GM21515 (cell line): ENCODE measurements at regions not wholly inside any gene's neighbourhood (a gene's known extent, or its start where the extent isn't known, plus 50 kb on each side); places are given as distances from the start of the nearest gene placed in this dataset.

Source experiments
- ATAC-seq: cut with Tn5 transposase; IDR thresholded peaks from one replicate; pipeline ENCODE4 v1.9.1; 2021; ENCODE audit not compliant: unreplicated experiment

DNA sequence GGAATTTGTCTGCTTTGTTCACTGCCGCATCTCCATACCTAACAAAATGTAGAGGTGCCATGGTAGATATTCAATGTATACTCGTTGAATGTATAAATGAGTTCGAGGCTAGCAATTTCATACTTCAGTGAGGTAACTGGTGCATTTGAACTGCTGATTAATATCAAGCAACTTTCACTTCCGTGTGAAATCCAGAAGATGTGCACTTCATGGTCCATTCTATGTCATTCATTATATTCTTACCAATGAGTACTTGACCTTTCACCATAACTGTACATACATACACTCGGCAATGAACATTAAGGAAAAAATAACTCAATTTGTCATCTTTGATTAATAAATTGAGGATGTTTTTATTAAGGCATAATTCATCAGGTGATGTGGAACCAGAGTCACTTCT is 598.5 kb downstream of the ZNF385D start:
- ATAC-seq: no peak

DNA sequence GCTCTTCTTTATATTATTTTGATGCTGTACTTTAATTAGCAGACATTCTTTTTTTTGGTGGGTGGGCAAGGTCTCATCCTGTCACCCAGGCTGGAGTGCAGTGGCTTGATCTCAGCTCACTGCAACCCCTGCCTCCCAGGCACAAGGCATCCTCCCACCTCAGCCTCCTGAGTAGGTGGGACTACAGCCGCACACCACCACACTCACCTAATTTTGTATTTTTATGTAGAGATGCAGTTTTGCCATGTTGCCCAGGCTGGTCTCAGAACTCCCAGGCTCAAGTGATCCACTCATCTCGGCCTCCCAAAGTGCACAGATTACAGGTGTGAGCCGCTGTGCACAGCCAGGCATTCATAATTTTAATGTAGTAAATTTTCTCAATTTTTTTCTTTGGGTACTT is 608.1 kb downstream of the ZNF385D start:
- no peak for ATAC-seq

DNA sequence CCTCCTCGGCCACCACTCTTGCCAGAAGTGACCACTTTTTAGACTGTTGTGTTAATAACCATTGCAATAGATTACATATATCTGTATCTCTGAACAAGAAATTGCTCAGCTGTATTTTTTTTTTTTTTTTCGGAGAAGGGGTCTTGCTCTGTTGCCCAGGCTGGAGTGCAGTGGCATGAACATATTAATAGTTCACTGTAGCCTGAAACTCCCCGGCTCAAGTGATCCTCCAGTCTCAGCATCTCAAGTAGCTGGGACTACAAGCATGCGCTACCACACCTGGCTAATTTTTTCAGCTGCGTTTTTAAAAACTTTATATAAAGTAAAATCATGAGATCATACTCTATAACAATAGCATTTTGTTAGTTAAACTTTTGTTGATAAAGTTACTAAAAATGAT is 609.0 kb downstream of the ZNF385D start:
- ATAC-seq: no peak

DNA sequence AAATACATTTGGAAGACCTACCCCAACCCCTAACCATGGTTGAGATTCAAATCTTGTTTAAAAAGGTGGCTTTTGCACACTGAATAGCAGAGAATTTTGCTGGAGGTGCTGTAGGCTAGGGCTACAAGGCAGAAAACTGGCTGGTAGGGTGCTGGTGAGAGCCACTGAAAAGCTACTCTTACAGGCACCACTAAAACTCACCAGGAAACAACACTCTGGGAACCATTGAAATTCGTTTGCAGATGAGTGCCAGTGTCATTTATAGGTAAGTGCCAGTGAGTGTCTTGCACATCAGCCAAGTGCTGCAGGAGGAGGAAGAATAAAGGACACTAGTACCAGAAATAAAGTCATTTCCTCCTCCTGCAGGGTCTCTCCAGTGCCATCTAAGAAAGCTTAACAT is 610.2 kb downstream of the ZNF385D start:
- no peak for ATAC-seq

DNA sequence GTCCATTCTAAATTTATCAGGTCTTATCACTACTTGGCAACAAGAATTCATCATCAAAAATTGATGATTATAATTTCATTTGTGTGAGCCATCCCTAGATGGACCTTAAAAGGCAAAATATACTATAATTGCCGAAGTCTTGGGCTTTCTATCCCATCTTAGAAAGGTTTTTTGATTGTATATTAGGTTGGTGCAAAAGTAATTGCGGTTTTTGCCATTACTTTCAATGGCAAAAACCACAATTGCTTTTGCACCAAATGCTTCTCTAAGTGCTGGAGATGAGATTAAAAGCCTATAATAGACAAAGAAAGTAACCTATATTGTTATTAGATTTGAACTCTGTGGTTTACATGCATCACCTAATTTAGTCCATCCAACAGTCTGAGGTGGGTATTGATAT is 612.9 kb downstream of the ZNF385D start:
- no peak for ATAC-seq

DNA sequence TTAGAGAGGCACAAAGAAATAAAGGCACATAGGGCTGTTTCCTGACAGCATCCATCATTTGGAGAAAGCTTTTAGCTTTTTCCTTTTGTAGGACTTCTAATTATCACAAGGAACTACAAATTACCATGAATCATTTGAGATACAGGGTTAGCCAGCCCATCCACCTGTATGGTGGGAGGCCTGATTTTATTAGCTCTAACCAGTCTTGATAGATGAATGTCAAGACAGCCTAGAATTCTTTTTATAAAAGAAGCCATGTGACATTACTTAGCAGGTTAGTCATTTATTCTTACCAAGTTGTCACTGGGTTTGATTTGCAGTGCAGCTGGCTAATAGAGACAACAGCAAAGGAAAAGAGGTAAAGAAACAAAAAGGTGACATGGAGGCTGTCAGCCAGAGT is 618.1 kb downstream of the ZNF385D start:
- ATAC-seq: no peak

DNA sequence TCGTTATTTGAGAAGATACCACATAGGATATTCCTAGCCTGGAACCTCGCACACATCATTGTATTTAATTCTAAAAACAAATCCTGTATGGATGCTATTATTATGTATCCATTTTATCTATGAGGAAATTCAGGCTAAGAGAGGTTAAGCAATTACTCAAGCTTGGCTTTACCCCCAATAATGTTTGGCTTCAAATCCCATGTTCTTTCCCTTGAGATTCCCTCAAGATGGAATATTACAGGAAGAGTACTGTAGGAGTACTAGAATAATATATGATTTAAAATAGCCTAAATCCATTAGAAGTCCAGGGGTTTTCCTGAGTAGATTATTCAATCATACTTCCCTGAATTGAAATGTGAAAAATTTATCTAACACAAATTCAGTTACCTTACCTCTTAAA is 630.2 kb downstream of the ZNF385D start:
- no peak for ATAC-seq

DNA sequence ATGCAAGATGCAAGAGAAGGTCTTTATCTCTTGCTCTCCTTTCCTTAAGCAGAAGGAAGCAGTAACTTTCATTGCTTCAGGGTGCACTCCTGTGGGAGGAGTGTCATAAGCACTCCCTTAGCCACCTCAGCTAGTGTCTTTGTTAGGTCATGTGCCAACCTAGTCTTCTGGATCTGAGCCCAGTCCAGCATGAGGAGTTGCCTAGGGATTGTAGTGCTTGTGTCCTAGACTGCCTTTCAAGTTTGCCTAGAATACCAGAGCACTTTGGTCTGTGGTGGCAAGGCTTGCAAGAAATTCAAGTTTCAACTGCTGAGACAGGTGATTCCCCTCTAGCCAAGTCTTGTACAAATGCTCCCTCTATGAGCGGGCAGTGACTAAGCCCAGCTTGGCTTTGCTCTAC is 633.6 kb downstream of the ZNF385D start:
- ATAC-seq: no peak

DNA sequence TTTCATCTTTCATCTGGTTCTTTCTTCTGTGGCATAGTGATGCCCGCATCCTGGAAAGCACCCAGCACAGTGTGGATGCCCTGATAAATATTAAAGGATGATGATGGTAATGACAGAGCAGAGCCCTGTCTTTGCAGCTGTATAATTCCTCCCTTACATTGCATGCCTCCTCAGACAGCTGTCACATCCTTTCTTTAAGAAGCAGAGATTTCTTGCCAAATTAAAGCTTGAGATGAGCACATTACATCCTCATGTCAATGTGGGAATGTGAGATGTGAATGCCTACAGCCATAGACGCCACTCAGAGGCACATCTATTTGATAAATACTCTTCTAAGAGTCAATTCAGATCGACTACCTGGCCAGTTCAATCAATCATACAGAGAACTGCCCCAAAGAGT is 642.0 kb downstream of the ZNF385D start:
- no peak for ATAC-seq

DNA sequence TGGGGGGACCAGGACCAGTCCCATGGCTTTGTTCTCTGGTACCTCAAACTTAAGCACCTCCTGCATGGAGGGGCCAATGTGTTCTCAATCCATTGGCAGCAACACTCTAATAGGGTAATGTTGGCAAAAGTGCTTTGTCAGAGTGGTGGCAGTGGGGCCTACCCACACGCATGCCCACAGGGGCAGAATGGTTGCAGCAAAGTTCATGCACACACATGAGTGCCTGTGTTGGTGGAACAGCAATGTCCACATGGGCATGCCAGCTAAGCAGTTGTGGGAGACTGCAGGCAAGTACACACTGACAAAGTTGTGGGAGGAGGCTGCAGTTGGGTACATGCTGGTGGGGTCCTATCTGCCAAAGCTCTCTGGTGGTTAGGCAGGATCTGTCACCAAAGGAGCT is 645.2 kb downstream of the ZNF385D start:
- ATAC-seq: no peak

DNA sequence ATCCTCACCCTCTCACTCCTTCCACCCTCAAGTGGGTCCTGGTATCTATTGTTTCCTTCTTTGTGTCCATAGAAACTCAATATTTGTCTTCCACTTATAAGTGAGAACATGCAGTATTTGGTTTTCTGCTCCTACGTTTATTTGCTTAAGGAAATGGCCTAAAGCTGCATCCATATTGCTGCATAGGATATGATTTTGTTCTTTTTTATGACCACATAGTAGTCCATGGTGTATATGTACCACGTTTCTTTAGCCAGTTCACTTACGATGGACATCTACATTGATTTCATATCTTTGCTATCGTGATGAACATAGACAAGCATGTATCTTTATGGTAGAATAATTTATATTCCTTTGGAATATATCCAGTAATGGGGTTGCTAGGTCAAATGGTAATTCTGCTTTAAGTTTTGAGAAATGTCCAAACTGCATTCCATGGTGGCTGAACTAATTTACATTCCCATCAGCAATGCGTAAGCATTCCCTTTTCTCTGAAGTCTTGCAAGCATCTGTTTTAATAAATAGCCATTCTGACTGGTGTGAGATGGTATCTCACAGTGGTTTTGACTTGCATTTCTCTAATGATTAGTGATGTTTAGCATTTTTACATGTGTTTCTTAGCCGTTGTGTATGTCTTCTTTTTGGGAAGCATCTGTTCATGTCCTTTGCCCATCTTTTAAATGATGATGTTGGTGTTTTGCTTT is 650.2 kb downstream of the ZNF385D start:
- no peak for ATAC-seq

DNA sequence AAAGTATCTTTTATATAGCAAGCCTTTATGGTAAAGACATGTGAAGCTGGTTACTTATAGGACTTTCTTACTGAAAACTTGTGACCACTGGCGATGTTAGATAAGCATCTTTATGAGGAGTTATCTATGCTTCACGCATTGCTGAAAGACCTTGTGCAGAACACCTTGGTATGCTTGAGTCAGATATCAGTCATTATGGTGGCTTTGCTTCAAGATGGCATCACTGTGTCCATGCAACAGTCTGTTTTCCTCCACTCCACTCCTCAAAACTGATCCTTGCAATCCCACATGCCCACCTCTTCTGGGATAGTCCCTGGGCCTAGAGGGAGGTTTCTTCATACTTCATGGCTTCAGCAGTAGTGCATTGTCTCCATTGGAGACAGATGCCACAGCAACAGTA is 656.3 kb downstream of the ZNF385D start:
- ATAC-seq: no peak

DNA sequence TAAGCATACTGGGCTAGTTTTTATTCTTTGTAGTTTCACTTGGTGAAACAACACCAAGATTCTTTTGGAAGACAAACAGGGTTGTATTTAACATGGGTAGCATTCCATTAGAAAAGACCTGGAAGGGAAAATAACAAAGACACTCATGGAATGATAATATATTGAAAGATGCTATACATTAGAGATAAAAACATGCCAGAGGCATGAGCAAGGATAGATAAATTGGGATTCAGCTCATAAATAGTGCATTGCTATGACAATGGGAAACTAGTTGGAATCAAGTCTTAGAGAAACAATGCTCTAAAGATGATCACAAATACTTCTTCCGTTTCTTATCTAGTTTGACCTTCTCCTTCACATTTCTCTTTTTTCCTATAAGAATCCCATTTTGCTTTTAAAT is 677.4 kb downstream of the ZNF385D start:
- ATAC-seq: no peak

DNA sequence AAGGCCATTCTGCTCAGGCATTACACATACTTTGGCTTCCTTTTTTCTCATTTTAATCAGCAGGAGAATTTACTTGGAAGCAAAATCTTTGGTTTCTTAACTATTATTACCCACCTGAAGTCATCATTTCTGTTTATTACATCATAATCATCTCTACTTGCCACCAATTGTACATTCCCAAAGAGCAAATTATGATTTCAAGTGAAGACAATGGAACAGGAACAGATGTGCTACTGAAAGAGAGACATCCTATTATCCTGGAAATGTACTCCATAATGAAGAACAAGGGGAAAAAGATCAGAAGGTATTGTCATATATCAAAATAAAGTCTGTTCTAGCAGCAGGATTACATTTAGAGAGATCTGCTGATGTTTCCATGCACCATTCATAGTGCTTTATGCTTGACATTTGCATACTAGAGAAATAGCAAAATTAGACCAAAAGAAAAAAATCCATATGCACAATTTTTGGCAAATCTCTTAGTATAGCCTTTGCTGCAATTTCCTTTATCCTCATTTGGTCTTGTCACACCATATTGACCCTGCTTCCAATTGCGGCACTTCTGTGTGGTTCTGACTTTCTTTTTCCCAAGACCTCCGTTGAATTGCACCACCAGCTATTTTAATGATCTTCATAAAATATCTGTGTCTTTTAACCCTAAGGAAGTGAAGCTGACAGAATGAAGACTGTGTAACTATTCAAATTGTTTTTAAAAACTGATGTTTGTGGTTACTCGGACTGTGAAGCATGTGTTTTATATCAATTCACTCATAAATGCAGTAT is 683.8 kb downstream of the ZNF385D start:
- ATAC-seq: no peak

DNA sequence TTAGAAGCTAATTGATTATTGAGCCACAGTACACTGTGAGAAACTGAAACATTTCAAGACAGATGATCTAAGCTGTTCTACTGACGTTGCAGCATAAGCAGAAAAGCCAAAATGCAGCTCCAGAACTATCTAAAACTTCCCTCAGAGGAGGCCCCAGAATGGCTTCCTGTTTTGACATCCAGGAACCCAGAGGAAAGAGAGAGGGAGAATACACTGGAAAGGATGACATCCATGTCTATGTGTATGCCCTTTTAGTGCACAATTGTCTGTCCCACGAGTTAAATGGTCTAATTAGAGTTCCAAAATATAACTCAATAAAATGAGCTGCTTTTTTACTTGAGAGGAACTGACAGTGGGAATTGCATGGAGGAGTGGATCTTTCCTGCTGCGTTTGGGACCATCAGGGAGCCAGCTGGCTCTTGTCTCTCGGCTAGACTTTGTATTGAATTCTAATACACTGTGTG is 688.1 kb downstream of the ZNF385D start:
- ATAC-seq: no peak

DNA sequence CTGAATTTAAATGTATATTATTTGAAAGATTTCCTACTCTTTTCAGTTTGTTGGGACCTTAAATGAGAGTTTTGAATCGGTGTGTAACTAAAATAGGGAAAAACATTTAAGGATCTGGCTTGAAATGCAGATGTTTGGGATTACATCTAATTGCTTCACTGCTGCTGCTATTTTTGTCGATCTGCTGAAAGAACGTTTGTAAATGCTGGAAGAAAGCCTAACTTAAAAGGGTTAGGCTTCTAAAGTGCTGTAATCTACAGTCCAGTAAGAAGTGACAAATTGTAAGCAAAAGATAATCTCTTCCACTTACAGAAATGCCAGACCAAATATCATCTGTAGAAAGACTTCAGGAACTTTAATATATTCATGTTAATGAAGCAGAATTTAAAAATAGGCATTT is 691.6 kb downstream of the ZNF385D start:
- ATAC-seq: no peak

DNA sequence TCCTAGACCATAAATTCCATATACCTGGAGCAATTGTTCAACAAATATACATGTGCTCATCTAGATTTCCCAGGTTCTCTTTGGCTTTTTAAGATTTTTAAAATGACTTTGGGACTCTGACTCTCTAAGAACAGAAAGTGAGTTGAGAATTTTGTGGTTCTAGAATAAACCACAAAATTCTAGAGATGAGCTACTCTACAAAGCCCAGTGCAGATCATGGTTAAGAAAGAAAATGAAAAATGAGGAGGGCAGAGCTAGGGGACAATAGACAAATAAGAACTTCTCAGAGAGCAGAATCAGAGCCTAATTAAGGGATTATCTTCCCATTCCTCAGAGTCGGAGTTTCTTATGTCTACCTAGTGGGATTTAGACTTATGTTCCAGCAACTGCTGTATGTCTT is 694.7 kb downstream of the ZNF385D start:
- ATAC-seq: no peak

DNA sequence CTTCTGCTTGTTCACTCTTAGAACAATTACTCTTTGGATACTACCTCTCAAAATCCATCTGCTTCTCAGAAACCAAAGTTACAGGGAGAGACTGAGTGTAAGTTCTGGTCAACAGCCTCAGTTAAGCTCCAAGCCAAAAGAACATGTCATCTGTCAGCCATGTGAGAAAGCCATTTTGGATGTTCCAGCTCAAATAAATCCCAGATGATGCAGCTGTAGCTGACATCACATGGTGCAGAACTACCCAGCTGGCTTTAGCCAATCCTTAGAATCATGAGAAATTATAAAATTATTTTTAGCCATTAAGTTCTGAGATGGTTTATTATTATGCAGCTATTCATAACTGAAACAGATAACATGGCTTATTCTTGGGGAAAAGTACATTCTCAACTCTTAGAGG is 696.0 kb downstream of the ZNF385D start:
- no peak for ATAC-seq

DNA sequence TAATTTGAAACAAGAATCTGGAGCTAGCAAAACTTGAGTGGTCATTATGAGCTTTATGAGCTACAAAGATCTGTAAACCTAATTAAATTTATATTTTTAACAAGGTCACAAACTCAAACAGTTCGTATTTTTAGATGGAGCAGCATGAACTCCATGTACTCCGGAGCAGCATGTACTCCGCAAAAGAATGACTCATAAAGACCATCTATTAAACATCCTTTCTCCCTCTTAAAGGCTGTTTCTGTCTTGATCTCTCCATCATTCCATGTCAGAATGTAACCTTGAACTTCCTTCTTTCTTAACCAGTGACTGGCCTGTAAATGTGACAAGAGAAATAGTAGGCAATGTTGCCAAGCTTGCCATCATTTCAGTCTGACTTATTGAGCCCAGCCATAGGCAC is 696.9 kb downstream of the ZNF385D start:
- no peak for ATAC-seq

DNA sequence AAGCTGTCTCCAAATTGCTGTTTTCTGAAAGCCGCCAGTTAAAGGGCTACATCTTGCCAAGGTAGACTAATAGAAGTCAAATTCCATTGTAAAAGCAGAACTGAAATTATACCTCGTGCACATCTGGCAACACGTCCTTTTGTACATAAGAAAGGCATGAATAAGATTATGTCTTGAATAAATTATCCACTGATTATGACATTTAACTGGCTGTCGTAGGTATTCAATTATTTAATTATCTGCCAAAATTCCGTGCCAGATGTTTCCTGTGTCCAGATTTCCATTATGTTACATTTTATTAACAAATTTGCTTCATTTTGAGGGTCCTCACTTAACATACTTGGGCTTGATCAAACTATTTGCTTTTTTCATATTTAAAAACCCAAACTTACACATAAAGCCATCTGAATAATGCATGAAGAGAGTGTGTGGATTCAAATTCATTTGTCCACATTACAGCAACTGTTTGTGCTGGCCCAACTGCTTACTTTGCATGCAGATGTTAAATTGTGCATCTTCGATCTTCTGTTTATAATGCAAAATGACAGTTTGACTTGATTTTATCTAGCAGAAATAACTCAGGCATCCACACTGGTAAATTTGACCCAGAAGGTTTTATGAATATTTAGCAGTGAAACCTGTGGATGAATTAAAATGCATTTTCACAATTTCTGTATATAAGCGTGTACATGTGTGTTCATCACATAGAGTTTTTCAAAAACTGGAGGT is 701.5 kb downstream of the ZNF385D start:
- ATAC-seq: no peak

DNA sequence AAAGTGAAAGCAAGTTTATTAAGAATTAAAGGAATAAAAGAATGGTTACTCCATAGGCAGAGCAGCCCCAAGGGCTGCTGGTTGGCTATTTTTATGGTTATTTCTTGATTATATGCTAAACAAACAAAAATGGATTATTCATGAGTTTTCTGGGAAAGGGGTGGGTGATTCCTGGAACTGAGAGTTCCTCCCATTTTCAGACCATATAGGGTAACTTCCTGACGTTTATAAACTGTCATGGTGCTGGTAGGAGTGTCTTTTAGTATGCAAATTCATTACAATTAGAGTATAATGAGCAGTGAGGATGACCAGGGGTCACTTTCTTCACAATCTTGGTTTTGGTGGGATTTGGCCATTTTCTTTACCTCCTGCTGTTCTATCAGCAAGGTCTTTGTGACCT is 707.9 kb downstream of the ZNF385D start:
- ATAC-seq: no peak

DNA sequence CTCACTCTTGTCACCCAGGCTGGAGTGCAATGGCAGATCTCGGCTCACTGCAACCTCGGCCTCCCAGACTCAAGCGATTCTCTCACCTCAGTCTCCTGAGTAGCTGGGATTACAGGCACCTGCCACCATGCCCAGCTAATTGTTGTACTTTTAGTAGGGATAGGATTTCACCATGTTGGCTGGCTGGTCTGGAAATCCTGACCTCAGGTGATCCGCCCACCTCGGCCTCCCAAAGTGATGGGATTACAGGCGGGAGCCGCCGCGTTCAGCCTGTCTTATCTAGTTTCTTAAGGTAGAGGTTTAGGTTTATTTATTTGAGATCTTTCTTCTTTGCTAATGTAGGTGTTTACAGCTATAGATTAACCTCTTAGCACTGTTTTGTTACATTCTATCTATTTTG is 708.8 kb downstream of the ZNF385D start:
- no peak for ATAC-seq
